D341Med (cell line): ENCODE measurements at regions not wholly inside any gene's neighbourhood (a gene's known extent, or its start where the extent isn't known, plus 50 kb on each side); places are given as distances from the start of the nearest gene placed in this dataset.
A peak's percentile ranks its signal among the peaks of the same experiment; 100 is the strongest.

Experiments used
- DNase-seq: peaks from one replicate; pipeline ENCODE4 v3.0.0; 2012; ENCODE audit warnings: low spot score

DNA sequence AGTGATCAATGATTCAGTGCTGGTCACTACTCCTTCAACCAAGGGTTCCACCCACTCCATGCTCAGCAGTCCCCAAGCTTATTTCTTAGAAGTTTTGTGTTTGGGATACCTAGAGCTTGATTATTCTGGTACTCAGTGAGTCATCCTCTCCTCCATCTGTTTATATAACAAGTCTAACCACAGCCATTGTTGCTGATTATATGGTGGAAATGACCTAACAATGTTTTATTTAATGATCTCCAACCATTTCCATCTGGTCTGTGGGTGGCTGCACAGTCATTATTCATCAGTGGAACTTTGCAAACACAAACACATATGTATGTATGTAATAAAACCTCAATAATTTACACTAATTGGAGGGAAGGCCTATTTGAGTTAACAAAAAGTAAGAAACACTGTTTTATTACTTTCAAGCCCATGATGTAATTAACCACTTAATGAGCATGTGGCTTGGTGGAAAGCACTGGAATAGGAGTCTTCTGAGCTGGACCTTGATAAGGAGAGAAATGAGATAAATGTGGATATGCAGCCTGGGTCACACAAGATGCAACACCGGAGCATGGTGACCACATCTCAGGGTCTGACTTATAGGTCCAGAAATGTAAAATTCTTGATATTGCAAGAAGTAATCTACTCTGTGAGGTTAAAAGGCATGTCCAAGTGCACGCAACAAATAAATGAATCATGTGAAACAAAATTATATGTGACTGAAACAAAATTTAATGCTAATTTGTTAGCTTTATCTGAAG lies 99.0 kb upstream of the WLS start:
- DNase-seq: no peak

DNA sequence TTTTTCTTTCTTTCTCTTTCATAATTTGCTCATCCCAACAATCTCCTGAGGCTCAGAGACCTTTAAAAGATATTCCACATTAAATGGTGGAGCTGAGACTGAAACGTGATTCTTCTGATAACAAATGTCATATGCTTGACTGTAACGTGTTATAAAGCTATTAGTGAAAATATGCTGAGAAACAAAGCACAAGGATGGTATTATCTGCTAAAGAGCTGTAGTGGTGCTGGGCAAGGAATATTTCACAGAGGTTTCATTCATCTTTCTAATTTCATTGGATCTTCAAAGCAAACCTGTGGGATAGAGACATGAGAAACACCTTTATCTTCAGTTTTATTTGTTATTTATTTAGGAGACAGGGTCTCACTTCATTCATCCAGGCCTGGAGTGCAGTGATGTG lies 98.1 kb upstream of the WLS start:
- DNase-seq: no peak

DNA sequence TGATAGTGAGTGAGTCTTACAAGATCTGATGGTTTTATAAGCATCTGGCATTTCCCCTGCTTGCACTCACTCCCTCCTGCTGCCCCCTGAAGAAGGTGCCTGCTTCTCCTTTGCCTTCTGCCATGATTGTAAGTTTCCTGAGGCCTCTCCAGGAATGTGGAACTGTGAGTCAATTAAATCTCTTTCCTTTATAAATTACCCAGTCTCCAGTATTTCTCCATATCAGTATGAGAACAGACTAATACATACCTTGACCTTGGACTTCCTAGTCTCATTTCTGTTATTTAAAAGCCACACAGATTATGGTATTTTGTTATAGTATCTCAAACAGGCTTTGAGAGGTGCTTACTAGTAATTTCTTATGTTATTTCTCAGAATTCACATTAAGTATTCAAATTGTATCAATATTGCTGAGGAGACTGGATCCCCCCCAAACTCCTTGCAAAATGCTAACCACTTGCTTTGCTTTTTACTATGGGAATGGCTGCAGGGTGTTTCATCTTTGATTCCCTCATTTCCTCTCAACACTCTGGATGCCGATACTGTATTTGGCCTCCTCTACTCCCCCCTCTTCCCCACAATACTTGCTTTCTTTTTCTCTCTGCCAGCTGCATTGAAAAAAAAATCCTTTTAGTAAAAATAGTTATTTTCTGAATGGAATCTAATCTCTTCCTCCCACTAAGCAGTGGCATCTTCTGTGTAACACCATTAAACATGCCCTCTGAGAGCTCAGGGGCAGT lies 96.9 kb upstream of the WLS start:
- no peak for DNase-seq

DNA sequence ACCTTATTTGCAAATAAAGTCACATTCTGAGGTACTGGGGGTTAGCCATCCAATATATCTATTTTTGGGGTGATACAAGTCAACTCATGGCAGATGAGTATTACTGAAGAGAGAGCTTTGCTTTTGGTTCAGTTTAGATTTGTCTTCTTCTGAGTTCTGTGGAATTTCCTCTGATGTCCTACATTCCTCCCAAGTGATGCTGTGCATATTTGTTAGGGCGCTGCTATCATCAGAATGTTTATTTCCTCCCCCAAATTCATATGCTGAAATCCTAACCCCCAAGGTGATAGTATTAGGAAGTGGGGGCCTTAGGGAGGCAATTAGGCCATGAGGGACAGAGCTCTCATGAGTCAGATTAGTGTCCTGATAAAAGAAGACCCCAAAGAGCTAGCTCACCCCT lies 96.2 kb upstream of the WLS start:
- DNase-seq: no peak

DNA sequence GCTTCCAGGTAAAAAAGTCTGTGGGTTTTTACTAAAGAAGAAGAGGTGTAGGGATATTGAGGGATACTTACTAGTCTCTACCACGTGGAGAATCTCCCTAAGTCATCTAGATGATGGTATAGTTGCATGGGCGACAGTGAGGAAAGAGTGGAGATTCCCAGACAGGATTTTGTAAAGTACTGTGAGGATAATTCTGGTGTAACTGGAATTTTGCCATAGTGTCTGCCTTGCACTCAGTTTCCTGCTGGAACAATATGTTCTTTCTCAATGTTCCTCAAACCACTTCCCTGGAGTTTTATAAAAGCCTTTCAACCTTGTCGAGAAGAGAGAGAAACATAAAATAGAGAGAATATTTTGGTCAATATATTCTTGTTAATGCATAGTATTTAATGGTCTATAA lies 95.1 kb upstream of the WLS start:
- no peak for DNase-seq

DNA sequence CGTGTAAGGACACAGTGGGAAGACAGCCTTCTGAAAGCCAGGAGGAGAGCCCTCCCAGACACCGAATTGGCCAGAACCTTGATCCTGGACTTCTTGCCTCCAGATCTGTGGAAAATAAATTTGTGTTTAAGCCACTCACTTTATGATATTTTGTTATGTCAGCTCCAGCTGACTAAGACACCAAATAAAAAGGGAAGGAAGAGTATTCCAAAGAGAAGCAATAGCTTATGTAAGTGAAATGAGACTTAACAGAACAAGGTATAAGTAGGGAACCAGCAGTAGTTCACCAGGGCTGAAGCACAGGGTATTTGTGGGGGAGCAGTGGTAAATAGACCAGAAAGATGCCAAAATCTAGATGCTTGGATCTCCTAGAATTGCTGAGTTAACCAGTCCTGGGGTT lies 94.2 kb upstream of the WLS start:
- no peak for DNase-seq

DNA sequence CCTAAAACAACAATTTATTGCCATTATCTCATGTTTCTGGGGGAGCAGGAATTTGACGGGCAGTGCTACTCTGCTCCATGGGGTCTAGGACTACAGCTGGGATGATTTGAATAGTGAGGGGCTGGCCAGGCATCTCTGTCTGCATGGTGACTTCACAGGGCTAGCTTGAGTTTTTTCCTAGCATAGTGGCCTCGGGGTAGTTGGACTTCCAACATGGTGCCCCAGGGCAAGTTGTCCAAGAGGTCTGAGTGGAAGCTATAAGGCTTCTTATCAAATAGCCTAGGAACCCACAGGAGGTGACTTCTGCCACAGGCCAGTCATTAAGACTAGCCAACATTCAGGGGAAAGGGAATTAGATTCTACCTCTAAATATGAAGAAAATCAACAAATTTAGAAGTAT lies 92.0 kb upstream of the WLS start:
- no peak for DNase-seq

DNA sequence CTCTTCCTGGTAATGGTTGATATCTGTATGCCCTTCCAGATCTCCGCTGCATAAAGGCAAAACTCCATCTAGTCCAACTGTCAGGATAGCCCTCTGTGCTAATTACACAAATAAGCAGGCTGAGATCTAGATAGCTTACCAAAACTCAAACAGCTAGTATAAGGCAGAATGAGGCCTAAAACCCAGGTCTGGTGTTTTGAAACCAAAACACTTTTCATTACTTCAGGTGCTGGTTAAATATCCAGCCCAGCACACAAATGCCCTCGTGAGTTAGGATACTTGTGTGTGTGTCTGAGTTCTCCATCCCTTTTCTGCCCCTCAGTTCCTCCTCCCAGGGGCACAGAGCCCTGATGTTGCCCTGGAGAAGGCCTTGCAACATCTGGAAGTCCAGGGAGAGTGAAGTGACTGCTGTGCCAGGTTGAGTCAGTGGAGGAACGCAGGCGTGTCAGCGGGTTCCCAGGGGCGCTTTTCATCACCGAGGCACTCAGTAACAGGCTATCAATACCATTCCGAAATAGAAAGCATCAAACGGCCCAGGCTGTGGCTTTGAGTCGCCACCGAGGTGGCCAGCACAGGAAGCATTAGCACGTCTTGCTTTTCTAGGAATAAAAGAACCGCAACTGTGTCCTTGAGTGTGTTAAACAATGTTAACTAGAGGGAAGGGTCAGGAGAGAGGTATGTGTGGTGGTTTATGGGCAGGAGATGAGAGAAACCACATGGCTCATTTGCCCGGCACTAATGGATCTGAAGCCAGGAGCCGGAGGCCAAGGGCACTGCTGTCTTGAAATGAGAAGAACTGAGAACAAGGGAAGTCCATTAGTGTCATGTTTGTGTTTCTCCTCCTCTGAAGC lies 90.7 kb upstream of the WLS start:
- DNase-seq: no peak

DNA sequence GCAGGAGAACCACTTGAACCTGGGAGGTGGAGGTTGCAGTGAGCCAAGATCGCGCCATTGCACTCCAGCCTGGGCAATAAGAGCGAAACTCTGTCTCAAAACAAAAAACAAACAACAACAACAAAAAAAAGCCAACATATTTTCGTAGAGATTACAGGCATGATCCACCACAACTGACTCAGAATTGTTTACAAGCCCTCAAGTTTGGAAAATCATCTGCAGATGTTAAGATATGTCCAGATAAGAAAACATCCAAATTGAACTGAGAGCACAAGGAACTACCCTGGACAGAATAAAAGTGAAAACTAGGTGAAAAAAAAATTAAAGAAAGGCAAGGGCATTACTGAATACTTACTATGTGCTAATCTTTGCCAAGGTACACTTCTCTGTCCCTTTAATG lies 89.8 kb upstream of the WLS start:
- DNase-seq: no peak

DNA sequence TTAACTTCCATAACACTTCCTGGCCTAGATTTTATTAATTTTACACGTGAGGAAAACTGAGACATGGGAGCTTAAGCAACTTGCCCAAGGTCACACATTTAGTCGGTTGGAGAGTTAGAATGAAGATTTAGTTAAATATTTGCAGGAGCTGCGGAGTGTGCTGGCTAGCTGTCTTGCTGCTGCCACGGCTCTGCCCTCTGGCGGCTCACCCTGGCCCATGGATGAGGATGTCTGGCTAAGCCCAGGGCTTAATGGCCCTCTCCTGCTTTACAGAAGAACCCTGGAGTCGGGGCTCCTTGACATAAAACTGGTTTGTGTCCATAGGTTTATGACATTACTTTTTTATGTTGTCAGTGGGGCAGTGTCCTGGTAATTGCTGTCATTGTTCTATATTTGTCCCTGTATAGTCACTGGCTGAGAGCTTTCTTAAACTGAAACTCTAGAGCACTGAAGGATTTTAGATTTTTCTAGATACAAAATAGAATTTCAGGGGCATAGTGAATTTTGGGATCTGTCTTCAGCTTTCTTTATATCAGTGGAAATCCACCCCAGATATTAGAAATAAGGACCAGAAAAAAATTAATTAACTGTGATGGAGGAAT lies 88.9 kb upstream of the WLS start:
- peak; percentile 73 for DNase-seq

DNA sequence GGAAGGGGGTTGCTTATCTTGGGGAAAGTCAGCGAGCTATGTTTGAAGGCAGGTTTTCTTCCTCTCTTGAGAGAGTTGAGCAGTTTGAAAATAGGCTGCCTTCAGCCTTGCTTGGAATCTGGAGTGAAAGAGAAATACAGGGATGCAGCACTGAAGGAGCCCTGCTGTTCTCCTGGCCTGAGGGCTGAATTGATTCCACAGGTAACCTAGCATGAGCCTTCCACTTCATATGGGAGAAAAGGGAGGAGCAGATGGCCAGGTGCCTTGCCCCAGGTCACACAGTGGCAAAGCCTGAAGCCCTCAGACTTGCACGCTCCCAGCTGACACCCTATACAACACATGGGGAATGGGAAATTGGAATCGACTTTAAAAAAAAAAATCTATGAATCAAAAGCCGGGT lies 88.0 kb upstream of the WLS start:
- no peak for DNase-seq

DNA sequence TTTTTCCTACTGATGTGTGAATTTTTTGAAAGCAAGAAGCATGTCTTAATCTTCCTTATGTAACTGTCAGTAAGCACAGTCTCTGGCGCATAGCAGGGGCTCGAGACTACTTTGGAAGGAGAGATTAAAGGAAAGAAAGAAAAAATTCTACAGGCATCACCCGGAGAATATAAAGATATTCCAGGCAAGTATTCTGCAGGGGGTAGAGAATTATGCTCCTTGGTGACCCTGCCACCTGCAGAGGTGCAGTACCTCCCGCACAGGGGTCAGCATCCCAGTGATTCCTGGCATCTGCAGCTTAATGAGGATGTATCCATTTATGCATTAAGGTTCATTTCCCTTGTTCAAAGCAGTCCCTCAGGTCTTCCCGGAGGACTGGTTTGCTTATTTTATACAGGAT lies 87.6 kb upstream of the WLS start:
- DNase-seq: no peak

DNA sequence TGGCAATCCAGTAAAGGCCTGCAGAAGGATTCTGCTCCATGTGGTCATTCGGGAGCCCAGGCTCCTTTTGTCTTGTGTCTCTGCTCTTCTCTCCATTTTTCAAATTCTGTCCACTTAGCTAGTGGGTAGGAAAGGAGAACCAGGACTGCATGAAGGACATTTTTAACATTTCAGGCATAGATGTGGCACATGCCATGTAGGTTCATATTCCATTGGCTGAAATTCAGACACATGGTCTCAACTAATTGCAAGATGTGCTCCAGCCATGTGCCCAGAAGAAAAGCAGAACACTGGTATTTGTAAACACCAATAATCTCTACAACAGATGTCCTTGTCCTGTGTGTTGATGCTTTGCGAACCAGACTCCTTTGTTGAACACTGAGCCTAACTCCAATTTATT lies 85.2 kb upstream of the WLS start:
- DNase-seq: no peak

DNA sequence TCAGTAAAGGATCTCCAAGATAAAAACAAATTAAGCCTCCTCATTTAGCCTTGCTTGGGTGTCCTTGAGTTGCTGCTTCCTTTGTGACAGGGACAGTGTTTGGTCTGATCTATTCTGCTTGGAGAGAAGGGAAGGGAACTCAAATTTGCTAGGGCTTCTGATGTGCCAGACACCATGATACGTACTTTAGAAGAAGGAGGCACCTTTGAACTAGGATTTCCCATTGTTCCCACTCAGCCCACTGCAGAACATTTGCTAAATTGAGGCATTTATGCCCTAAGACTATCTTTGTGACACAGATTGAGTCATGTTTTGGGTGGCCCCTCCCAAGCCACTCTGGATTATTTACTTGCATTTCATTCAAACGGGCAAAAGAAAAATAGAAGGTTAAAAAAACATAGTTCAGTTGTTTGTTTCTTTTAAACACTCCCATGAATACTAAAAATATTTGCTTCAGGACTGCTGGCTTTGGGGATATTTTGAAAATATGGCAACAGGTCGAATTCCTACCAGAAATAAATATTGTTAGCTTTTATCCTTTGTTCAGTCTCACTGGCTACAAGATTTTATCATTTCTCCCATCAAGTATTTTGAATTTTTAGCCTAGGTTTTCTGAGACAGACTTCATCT lies 81.9 kb upstream of the WLS start:
- DNase-seq: no peak

DNA sequence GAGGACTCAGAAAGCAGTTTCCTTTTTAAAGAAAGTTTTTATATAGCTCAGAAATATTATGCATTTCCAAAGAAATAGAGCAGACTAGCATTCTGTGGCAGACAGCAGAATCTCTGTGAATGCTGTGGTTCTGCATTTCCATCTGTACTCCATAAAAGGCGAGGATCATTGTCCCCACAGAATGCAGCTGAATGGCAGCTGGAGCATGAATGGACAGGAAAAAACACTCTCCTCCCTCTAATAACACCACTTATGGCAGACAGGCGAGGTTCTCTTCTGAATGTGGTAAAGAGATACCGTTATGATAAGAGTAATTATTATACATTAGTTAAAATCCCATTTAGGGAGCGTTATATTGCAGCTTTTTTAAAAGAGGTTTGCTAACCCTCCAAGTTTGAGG lies 81.4 kb upstream of the WLS start:
- no peak for DNase-seq

DNA sequence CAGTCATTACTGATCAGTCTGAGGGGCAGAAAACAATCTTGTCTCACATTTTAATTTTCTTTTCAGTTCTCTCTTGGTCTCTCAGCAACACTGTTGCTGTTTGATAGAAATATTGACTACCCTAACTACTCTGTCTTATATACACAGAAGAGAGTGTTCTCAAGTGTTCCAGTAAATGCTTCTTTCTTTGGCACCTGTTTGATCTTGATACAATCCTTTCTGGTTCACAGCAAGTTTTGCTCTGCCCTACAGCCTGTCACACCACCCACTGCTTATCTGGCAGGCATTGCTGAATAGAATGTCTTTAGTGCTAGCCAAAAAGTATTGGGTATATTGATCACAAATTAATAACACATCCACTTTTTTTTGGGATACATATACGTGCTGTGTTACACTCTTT lies 75.7 kb upstream of the WLS start:
- DNase-seq: no peak

DNA sequence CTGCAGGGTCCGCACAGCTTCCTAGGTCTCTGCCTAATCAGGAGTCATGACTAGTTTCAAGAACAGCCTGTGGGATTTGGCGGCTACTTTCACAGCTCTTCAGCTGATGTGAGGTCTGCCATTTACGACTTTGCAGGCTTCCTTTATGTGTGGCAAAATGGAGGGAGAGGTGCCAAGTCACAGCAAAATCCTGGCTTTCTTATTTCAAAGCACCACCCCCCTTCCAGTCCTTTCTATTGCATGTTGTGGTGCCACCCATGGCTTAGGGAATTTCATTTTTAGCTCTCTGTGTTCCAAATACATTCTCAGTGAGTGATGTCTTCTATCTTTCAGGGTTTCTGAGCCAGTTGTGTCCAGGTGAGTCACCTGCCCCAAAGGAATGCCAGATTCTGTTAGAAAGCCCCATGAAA lies 75.1 kb upstream of the WLS start:
- DNase-seq: no peak

DNA sequence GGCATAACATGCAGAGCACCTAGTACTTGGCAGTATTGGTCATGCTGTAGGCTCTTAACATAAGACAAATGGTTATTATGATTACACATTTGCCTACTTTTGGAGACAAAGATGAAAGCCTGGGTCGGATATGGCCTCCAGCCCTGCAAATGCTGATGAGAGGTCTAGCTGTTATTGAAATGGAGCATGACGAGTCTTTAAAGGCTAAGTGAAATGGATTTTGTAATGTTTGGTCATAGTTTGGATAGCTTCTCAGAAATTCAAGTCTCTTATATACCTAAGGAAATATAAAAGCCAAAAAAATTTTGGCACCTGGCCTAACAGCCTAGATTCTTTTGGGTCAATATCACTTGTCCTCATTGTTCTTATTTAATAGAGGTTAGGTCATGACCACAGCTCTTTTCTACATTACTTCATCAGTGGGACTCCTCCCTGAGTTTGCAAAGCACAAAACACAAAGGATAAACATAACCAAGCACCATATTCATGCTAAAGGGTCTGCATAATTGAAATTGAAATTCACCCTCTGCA lies 69.2 kb upstream of the WLS start:
- DNase-seq: no peak

DNA sequence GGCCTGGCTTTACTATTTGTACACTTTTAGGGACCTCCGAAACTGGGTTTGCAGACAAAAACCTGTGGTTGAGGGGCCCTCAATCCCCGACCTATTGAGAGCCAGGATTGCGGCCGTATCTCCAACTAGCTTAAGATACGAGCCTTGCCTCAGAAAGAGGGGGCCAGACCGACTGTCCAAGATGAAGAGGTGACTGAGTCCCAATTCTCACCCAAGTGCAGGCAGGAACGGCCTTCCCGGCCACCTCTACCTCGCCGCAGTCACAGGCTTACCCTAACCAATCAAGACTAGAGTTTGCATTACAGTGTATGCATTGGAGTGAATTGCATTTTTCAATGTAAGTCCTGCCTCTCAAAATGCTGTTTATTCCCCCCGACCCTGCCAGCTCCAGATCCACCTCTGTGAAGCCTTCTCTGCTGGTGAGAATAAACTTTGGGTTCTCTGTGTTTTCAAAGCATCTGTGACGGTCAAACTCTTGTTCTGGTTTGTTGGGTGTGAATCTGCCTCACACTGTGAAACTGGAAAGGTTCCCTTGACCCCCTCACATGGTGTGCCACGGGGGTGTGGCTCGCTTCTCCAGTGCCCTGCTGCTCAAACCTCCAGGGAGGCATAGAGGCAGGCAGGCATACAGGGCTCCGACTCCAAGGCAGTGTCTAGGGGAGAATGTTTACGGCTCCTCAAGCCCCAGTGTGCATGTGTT lies 62.2 kb upstream of the WLS start:
- no peak for DNase-seq

DNA sequence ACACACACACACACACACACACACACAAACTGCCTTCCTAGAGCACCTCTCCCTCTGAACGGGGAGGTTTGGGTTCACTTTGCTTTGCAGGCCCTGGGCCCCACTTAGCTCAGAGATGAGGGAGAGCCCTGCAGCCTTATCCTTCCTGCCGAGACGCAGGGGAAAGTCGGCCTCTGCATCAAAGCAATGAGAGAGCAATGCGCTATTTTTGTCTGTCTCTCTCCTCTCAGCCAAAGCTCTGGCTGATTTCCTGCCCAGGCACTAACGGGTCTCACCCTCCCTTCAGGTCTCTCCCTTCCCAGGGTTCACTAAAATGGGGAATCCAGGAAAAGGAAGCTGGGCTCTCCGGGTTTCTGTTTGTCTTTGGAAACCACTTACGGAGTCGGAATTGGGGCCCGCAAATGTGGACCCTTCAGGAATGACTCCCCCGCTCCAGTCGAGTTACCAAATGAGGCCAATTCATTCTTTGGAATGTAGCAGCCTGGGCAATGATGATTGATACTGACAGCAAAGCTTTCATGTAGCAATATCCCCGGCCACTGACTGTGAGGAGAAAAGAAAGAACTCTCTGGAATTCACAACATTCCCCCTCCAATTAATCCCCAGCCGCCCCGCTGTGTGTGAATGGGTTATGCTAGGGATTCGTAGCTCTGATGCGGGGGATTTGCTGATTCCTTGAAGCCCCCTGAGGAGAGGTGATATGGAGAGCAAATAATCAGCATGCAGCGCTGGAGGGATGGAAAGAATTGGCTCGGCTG lies 61.5 kb upstream of the WLS start:
- DNase-seq: no peak

DNA sequence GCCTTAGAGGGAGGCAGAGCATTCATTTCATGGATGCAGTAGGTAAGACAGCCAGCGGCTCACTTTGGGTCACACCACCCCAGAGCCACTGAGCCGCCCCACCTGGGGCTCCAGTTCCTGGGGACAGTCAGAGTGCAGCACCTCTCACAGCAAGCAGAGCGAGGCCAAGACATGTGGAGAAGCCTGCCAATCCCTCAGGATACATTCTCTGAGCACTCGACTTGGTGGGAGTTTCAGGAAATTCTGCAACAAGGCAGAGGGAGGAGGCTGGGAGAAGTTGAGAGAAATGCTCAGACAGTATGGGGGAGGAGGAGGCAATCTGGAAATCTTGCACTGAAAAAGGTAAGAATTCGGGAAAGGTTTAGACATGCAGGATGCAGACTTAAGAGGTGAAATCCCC lies 60.8 kb upstream of the WLS start:
- DNase-seq: no peak
